ENCODE measurements at regions not wholly inside any gene's neighbourhood (a gene's known extent, or its start where the extent isn't known, plus 50 kb on each side); places are given as distances from the start of the nearest gene placed in this dataset.
A peak's percentile ranks its signal among the peaks of the same experiment; 100 is the strongest.
"Not testable (repeated sequence)": the region's sequence is repeated elsewhere in the genome, so short reads cannot be mapped to it uniquely, and the experiment has no call there.

GRCh38 chr12:102675672-102676071, 195.3 kb upstream of the IGF1 start:
- no peak for DNase-seq (ENCODE audit: low read depth)
- no peak overlapping the region for H3K4me3 ChIP-seq (ENCODE audit: low read depth, low read length)

- H3K4me3 ChIP-seq (ENCODE audit: low read depth, low read length): no peak overlapping the region
- no peak for DNase-seq (ENCODE audit: low read depth)
Observed at GRCh38 chr12:102673606-102674005, 193.2 kb upstream of the IGF1 start.

GRCh38 chr12:102672212-102672611, 191.8 kb upstream of the IGF1 start:
- not testable (repeated sequence) for DNase-seq (ENCODE audit: low read depth); H3K4me3 ChIP-seq (ENCODE audit: low read depth, low read length)

DNA sequence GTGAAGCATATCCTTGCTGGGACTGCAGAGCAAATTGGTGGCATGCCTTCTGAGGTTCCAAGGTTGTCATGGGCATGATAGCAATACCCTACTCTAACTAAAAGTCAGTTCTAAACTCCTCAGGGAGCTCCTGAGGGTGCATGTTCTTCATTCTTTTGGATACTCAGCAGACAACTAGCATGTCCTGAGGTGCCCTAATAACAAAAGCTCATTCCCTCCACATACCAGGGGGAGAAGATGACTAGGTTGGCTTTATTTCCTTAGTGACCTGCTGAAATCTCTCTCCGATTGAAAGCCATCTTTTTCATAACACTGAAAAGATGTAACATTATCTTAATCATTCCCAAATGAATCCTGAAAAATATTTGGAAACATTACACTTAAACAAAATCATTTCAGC, 188.7 kb upstream of the IGF1 start:
- H3K4me3 ChIP-seq (ENCODE audit: low read depth, low read length): no peak overlapping the region
- DNase-seq (ENCODE audit: low read depth): no peak

DNA sequence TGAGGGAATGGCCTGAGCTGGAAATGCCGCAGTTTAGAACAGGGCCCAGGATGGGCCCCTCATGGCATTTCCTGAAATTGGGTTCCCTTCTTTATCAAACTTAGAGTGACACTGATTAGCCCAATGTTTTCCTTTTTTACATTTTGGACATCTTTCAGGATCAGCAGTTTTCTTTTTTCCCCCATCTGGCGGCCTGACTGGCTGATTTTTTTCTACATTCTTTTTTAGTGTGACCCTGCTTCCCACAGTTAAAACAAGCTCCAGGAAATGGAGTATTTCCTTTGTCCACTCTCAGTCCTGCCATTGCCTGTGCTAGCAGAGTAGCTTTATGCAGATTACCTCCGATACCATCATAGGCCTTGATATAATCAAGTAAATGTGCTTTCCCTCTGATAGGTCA, 185.8 kb upstream of the IGF1 start:
- DNase-seq (ENCODE audit: low read depth); H3K4me3 ChIP-seq (ENCODE audit: low read depth, low read length): not testable (repeated sequence)

- no peak overlapping the region for H3K4me3 ChIP-seq (ENCODE audit: low read depth, low read length)
- no peak for DNase-seq (ENCODE audit: low read depth)
Observed at GRCh38 chr12:102659200-102659911, 179.0 kb upstream of the IGF1 start.

GRCh38 chr12:102653406-102653805, 173.0 kb upstream of the IGF1 start:
- no peak overlapping the region for H3K4me3 ChIP-seq (ENCODE audit: low read depth, low read length)
- DNase-seq (ENCODE audit: low read depth): no peak

DNA sequence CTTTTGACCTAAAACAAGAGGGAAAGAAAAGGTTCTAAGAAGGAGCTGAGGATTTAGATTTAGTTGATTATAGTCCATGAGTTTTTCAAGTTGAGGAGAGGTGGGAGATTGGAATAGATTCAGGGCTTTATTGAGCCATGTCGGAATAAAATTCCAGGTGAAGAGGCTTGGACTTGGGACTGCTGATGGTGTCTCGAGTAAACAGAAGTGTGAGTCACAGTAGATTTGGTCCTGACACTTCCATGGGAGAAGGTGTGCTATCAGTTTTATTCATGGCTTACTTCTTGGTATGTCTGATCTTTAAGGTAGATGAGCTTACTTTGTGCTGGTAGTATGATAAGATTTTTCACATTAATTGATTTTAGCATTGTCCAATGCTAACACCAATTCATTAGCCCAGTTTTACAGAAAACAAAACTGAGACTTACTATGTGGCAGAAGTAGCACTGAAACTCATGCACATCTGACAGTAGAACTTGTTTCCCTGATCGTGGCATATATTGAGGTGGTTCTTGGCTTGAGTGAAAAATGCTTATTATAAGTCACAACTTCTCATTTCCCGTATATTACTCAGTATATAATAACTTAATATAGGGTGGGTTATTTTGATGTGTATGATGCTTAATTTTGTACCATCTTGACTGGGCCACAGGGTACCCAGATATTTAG, 172.4 kb upstream of the IGF1 start:
- no peak overlapping the region for H3K4me3 ChIP-seq (ENCODE audit: low read depth, low read length)
- no peak for DNase-seq (ENCODE audit: low read depth)

DNA sequence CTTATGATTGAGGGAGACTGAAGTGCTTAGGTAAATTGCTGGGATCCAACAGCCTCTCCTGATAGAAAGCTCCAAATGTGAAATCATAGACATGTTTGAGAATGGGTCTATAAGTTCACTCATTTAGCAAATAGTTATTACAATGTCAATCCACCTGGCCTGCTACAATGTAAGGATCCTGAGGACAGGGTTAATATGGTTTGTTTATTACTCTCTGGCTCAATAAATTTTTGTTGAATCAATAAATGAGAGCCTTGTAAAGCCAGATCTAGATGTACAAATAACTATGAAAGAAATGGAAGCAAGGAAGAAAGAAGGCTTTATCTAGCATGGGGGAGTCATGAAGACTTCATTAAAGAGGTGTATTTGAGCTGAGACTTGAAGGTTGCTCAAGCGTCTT, 165.6 kb upstream of the IGF1 start:
- no peak overlapping the region for H3K4me3 ChIP-seq (ENCODE audit: low read depth, low read length)
- no peak for DNase-seq (ENCODE audit: low read depth)

DNA sequence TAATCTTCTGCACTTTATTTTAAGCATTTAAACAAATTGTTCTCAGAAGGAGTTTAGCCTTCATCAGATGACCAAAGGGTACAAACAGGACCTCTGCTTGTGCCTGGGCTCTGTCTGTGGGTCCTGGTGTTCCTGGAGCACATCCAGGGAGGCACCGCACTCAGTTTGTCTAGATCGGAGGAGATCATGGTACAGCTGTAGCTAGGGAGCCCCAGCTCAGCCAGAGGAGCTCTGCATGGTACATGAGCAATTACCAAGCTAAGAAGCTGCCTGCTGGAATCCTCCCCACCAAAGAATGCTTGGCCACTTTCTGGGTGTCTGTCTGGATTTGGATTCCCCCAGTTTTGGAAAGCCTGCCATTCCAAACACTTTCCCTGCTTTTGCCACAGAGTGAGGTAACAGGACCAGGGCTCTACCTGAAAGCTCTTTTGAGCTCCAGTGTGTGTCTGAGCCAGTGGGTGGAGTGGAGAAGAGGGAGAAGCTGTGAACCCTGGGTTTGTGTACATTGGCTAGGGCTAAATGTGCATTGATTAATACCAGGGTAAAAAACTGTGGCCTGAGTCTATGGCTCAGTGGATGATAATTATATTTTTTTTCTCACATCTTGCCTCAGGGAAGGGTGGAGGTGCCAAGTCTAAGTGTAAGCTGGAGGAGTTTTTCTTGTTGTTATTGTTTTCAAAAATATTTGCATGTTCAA, 163.7 kb upstream of the IGF1 start:
- no peak overlapping the region for H3K4me3 ChIP-seq (ENCODE audit: low read depth, low read length)
- DNase-seq (ENCODE audit: low read depth): no peak

GRCh38 chr12:102642199-102642598, 161.8 kb upstream of the IGF1 start:
- DNase-seq (ENCODE audit: low read depth): peak; percentile 4
- H3K4me3 ChIP-seq (ENCODE audit: low read depth, low read length): no peak overlapping the region

DNA sequence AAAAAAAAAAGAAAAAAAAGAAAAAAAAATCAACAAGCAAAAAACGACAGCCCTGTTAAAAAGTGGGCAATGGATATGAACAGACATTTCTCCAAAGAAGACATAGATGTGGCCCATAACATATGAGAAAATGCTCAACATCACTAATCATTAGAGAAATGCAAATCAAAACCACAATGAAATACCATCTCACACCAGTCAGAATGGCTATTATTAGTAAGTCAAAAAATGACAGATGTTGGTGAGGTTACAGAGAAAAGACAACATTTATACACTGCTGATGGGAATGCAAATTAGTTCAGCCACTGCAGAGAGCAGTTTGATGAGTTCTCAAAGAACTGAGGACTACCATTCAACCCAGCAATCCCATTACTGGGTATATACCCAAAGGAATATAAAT, 160.3 kb upstream of the IGF1 start:
- not testable (repeated sequence) for DNase-seq (ENCODE audit: low read depth); H3K4me3 ChIP-seq (ENCODE audit: low read depth, low read length)

DNA sequence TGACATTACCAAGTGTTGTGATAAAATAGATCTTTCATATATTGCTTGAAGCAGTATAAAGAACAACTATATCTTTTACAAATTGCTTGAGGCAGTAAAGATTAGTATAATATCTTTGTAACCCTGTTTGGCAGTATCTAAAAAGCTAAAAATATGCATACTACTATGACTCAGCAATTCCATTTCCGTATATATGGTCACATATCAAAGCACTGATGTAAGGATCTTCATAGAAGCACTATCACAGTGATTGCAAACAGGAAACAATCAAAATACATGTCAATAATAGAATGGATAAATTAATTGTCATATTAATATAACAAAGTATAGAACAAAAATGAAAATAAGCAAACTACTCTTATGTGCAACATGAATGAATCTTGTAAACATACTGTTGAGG, 158.4 kb upstream of the IGF1 start:
- peak; percentile 18 for DNase-seq (ENCODE audit: low read depth)
- no peak overlapping the region for H3K4me3 ChIP-seq (ENCODE audit: low read depth, low read length)

DNA sequence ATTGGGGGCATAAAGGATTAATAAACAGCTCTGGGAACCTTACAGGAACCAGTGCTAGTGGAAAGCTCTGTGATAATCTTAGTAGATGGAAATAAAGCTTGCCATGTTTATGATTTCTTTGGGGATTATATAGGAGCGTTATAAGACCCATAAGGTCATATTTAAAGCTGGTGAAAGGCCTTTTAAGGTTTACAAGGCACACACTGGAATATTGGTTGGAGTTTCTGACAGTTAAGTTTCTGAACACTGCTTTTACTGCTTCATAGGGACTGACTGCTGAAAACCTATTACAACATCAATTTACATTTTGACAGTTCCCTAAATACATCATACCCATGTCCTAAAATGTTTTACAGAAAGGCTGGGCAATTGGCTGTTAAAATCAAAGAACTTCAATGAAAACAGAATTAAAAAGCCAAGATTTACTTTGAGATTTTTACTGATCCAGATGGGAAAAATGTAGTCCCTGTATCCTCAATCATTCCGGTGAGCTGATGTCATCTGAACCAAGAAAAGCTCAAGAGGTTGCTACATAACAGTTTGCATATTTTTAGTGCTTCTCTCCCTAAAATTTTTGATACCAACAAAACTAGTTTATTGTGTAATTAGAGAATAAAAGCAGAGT, 153.7 kb upstream of the IGF1 start:
- DNase-seq (ENCODE audit: low read depth): peak; percentile 22
- no peak overlapping the region for H3K4me3 ChIP-seq (ENCODE audit: low read depth, low read length)

- peak; percentile 42 for DNase-seq (ENCODE audit: low read depth)
- H3K4me3 ChIP-seq (ENCODE audit: low read depth, low read length): no peak overlapping the region
Observed at GRCh38 chr12:102631274-102631673, 150.9 kb upstream of the IGF1 start.

- no peak for DNase-seq (ENCODE audit: low read depth)
- H3K4me3 ChIP-seq (ENCODE audit: low read depth, low read length): no peak overlapping the region
Observed at GRCh38 chr12:102629262-102629888, 149.0 kb upstream of the IGF1 start.

DNA sequence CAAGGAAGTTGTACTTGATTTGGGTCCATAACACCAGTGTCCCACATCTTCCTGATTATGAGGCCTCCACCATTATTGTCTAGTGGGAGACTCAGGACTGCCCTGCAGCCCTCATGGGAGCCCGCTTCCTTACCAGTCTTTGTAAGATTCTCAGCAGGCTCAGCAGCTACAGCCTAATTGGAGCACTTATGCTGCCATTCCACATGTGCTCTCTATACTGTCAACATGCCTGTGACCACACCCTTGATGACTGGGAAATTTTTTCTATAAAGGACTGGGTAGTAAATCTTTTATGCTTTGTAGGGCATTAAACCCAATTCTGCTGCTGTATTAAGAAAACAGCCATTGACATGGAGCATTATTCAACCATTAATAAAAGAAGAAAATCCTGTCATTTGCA, 145.5 kb upstream of the IGF1 start:
- no peak for DNase-seq (ENCODE audit: low read depth)
- H3K4me3 ChIP-seq (ENCODE audit: low read depth, low read length): no peak overlapping the region

GRCh38 chr12:102622618-102623017, 142.3 kb upstream of the IGF1 start:
- DNase-seq (ENCODE audit: low read depth): no peak
- H3K4me3 ChIP-seq (ENCODE audit: low read depth, low read length): no peak overlapping the region

DNA sequence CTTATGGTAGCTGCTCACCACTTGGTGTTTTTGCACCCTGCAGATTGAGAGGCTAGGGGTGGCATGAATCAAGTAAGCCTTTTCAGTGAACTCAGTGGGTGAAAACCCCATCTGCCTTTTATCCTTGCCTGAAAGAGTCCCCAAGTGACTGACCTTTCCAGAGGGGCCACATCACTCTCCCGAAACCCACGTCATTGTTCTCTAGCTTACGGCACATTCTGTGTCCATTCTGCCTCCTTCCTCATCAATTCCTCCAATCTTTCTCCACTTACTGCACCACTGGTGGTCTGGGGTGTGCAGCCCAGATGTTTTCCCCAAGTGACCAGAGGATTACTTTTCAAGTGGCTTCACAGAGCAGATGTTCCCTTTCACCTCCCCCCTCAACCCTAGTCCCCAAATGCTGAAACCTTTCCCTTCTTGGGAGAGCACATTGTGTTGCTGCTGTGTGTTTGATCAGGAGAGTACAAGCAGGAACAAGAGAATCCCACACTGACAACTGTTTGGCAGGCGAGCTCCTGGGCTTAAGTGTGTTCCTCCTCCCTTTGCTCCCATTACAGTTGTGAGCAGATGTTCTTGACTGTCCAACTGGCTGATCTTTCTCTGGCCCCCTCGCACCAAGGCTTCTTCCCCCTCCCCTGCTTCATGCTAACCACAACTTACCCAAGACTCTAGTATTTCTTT, 138.0 kb upstream of the IGF1 start:
- no peak overlapping the region for H3K4me3 ChIP-seq (ENCODE audit: low read depth, low read length)
- no peak for DNase-seq (ENCODE audit: low read depth)
